ENCODE measurements at regions not wholly inside any gene's neighbourhood (a gene's known extent, or its start where the extent isn't known, plus 50 kb on each side); places are given as distances from the start of the nearest gene placed in this dataset.

DNA sequence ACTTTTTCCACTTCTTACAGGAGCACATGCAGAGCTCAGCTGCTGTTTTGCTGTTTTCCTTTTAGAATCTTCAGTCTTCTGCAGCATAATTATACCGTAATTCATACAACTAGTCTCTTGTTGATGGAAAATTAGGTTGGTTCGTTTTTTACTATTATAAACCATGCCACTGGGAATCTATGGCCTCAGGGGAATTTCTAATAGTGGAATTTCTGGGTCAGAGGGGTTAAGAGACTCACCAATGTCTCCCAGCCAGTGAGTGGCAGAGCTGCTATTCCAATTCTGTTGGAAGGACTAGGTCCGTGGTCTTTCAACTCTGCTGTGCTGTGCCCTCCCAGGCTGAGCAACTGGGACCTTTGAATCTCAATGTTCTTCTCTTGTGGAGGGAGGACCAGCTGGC, 282.5 kb downstream of the ZSWIM6 start:
- no peaks in the 10 kb centered on the region for H3K4me1 Mint-ChIP-seq (ENCODE audit: low read depth, unreplicated experiment)
- H3K9me3 Mint-ChIP-seq (ENCODE audit: low read depth, unreplicated experiment), result no peaks in the 10 kb centered on the region
- H3K27me3 Mint-ChIP-seq (ENCODE audit: unreplicated experiment), result peaks cover 55% of the 10 kb centered on the region
- no TSS peak for BruUV-seq (replicated peaks)
- H3K4me3 Mint-ChIP-seq (ENCODE audit: low read depth, unreplicated experiment), result no peak overlapping the region
- CTCF ChIA-PET, result no interaction called here
- intact Hi-C loops (cut with micrococcal nuclease; ENCODE audit: unreplicated experiment), result no loop called here
- TF ChIP-seq, protein P1, sequence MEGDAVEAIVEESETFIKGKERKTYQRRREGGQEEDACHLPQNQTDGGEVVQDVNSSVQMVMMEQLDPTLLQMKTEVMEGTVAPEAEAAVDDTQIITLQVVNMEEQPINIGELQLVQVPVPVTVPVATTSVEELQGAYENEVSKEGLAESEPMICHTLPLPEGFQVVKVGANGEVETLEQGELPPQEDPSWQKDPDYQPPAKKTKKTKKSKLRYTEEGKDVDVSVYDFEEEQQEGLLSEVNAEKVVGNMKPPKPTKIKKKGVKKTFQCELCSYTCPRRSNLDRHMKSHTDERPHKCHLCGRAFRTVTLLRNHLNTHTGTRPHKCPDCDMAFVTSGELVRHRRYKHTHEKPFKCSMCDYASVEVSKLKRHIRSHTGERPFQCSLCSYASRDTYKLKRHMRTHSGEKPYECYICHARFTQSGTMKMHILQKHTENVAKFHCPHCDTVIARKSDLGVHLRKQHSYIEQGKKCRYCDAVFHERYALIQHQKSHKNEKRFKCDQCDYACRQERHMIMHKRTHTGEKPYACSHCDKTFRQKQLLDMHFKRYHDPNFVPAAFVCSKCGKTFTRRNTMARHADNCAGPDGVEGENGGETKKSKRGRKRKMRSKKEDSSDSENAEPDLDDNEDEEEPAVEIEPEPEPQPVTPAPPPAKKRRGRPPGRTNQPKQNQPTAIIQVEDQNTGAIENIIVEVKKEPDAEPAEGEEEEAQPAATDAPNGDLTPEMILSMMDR (IDR thresholded peaks at IDR 0.05; ENCODE audit: unreplicated experiment), result no peak
- H3K36me3 Mint-ChIP-seq (ENCODE audit: insufficient read depth, unreplicated experiment), result no peaks in the 10 kb centered on the region
- no peak overlapping the region for H3K27ac Mint-ChIP-seq (ENCODE audit: unreplicated experiment)
- DNase-seq, result no peak

- H3K4me1 Mint-ChIP-seq (ENCODE audit: low read depth, unreplicated experiment), result no peaks in the 10 kb centered on the region
These were observed 285.0 kb downstream of the ZSWIM6 start for GRCh38 chr5:61617039-61617438.

DNA sequence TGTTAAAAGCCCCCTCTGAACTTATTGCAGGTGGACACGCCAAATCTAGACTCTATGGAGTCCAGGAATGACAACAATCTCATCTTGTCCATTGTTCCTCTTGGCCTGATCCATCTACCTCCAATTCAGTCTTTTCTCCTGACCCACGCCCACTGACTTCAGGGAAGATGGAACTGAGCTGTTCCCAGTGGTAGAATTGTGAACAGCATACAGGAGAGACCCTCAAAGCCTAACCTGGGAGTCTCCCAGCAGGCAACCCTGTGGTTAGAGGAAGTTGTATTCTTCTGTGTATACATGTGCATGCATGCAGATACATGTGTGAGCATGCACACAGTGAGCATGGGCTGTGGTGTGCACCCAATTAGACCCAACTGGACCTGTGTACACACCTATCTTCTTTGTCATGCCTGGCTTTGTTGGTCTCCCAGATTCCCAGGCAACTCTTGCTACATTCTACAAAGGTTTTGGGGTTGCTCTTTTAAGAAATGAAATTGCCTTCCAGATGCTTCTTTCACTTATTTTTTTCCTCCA, 286.0 kb downstream of the ZSWIM6 start:
- Mint-ChIP-seq H3K4me1 (ENCODE audit: low read depth, unreplicated experiment) (no peaks in the 10 kb centered on the region), H3K27ac (ENCODE audit: unreplicated experiment) (no peak overlapping the region), H3K4me3 (ENCODE audit: low read depth, unreplicated experiment) (no peak overlapping the region), H3K9me3 (ENCODE audit: low read depth, unreplicated experiment) (no peaks in the 10 kb centered on the region), H3K27me3 (ENCODE audit: unreplicated experiment) (peaks cover 33% of the 10 kb centered on the region), H3K36me3 (ENCODE audit: insufficient read depth, unreplicated experiment) (no peaks in the 10 kb centered on the region)
- CTCF ChIA-PET, result interaction anchor here (0.8 kb wide), 1 partner anchor 18 kb away, joined by 3 read pairs; no protein-coding TSS in a partner anchor
- no TSS peak for BruUV-seq (replicated peaks)
- no peak for DNase-seq
- TF ChIP-seq, protein P1 (IDR thresholded peaks at IDR 0.05; ENCODE audit: unreplicated experiment), result no peak
- intact Hi-C loops (cut with micrococcal nuclease; ENCODE audit: unreplicated experiment), result no loop called here

More at GRCh38 chr5:61617039-61617438, 285.0 kb downstream of the ZSWIM6 start:
- intact Hi-C loops (cut with micrococcal nuclease; ENCODE audit: unreplicated experiment), result no loop called here
- no peak overlapping the region for H3K4me3 Mint-ChIP-seq (ENCODE audit: low read depth, unreplicated experiment)
- no peaks in the 10 kb centered on the region for H3K36me3 Mint-ChIP-seq (ENCODE audit: insufficient read depth, unreplicated experiment)
- BruUV-seq (replicated peaks), result no TSS peak
- no peak for DNase-seq
- no peaks in the 10 kb centered on the region for H3K9me3 Mint-ChIP-seq (ENCODE audit: low read depth, unreplicated experiment)
- TF ChIP-seq, protein P1 (IDR thresholded peaks at IDR 0.05; ENCODE audit: unreplicated experiment), result no peak
- CTCF ChIA-PET, result interaction anchor here (0.6 kb wide), 1 partner anchor 455 kb away, joined by 3 read pairs; the partner anchor contains the start of gene SMIM15
- no peak overlapping the region for H3K27ac Mint-ChIP-seq (ENCODE audit: unreplicated experiment)
- H3K27me3 Mint-ChIP-seq (ENCODE audit: unreplicated experiment), result peaks cover 43% of the 10 kb centered on the region

DNA sequence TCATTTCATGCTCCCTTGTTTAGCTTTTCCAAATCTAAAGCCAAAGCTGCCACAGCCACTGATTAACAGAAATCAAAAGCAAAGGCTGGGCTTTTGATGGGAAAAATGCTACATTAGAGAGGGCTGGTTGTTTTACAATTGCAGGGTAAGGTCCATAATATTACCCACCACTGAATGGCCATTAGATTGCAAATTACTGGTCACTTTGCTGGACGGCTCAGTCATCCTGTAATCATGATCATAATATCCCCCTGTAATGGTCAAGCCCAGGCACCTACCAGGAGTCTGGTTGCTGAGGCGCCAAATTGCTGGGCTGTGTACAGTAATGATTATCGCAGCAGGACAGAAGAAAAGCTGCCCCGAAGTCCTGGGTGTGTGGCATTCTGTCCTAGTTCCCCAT, 286.5 kb downstream of the ZSWIM6 start:
- Mint-ChIP-seq H3K9me3 (ENCODE audit: low read depth, unreplicated experiment) (no peaks in the 10 kb centered on the region), H3K36me3 (ENCODE audit: insufficient read depth, unreplicated experiment) (no peaks in the 10 kb centered on the region), H3K4me3 (ENCODE audit: low read depth, unreplicated experiment) (no peak overlapping the region), H3K27me3 (ENCODE audit: unreplicated experiment) (peaks cover 28% of the 10 kb centered on the region), H3K4me1 (ENCODE audit: low read depth, unreplicated experiment) (no peaks in the 10 kb centered on the region), H3K27ac (ENCODE audit: unreplicated experiment) (no peak overlapping the region)
- no peak for DNase-seq
- CTCF ChIA-PET, result interaction anchor here (0.8 kb wide), 1 partner anchor 19 kb away, joined by 3 read pairs; no protein-coding TSS in a partner anchor
- TF ChIP-seq, protein P1 (IDR thresholded peaks at IDR 0.05; ENCODE audit: unreplicated experiment), result no peak
- BruUV-seq (replicated peaks), result no TSS peak
- intact Hi-C loops (cut with micrococcal nuclease; ENCODE audit: unreplicated experiment), result no loop called here
